Stomach smooth muscle (tissue), 2 donors: ENCODE measurements at regions not wholly inside any gene's neighbourhood (a gene's known extent, or its start where the extent isn't known, plus 50 kb on each side); places are given as distances from the start of the nearest gene placed in this dataset.

ENCODE experiments used
- H3K27ac ChIP-seq: one replicate; pipeline ENCODE4 v1.7.0; 2013; ENCODE audit warnings: mild to moderate bottlenecking, low read length, inconsistent platforms
- H3K27me3 ChIP-seq, 2 donors: one replicate each; pipeline ENCODE4 v1.7.0; 2013; ENCODE audit warnings: low read length in 2 of 2; ENCODE audit not compliant: insufficient read depth in 2 of 2, control insufficient read depth in 1 of 2
- H3K36me3 ChIP-seq, 2 donors: one replicate each; pipeline ENCODE4 v1.7.0; 2013; ENCODE audit warnings: low read length in 2 of 2; ENCODE audit not compliant: control insufficient read depth in 2 of 2, insufficient read depth in 2 of 2
- H3K4me1 ChIP-seq: one replicate; pipeline ENCODE4 v1.7.0; 2013; ENCODE audit warnings: low read length; ENCODE audit not compliant: control insufficient read depth, insufficient read depth
- H3K4me3 ChIP-seq, 2 donors: one replicate each; pipeline ENCODE4 v1.7.0; 2013; ENCODE audit warnings: low read length in 2 of 2
- H3K9ac ChIP-seq, 2 donors: one replicate each; pipeline ENCODE4 v1.7.0; 2013; ENCODE audit warnings: low read length in 2 of 2, mild to moderate bottlenecking in 1 of 2
- H3K9me3 ChIP-seq, 2 donors: one replicate each; pipeline ENCODE4 v1.7.0; 2013; ENCODE audit warnings: low read length in 2 of 2; ENCODE audit not compliant: control insufficient read depth in 2 of 2
- donor health status: healthy.
- donor health status: Pancreatic carcinoma.

DNA sequence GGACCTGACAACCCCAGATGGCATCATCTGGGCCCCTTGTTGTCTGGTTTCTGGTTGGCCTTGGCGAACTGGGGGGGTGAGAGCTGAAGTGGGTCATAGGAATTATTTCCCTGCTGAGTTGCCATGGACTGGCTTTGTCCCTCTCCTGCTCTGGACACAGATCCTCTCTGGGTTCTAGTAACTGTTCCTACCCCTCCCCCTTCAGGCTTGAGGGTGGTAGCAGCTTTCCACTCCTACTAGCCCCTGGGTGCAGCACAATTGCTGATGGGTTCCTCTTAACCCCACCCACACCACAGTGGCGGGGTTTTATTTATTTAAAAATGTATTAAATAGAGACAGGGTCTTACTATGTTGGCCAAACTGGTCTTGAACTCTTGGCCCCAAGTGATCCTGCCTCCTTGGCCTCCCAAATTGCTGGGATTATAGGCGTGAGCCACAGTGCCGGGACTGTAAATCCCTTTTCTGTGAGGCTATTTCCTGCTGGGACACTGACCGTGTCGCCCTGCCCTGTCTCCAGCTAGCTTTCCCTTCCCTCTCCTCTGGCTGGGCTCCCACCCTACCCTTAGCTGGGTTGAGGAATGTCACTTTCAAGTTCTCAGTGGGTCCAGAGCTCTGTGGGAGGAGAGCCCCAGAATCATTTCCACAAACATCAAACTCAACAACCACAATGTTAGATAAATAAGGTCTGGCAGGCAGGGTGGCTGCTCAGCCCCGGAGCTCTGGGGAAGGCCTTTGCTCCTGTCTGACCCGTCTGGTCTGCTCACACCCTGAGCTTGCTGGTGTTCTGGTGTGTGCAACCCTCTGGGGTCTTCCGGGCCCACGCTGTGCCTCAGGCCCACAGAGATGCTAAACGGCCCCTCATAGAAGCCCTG lies 112.7 kb upstream of the WNT4 start:
- Histone ChIP-seq H3K36me3 (no peaks in the 10 kb centered on the region), H3K4me3 (no peak overlapping the region), H3K9ac (no peak overlapping the region), H3K9me3 (no peaks in the 10 kb centered on the region), H3K27ac (no peak overlapping the region), H3K4me1 (no peaks in the 10 kb centered on the region), H3K27me3 (peaks cover 3 to 5% of the 10 kb centered on the region in 2 donors)

DNA sequence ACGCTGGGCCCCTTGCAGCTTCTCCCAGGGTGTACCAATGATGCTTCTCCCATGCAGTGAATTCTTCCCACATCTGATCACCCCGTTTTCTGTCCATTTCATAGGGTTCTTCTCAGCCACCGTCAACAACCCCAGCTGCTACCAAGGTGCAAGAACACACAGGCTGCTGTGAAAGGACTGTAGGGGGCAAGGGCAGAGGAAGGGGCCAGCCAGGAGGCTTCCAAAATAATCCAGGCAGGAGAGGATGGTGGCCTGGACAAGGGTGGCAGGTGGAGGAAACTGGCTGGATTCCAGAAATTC lies 113.3 kb upstream of the WNT4 start:
- no peak overlapping the region for H3K4me3 ChIP-seq
- H3K4me1 ChIP-seq: no peaks in the 10 kb centered on the region
- H3K9ac ChIP-seq: no peak overlapping the region
- H3K9me3 ChIP-seq: no peaks in the 10 kb centered on the region
- peaks cover 3 to 5% of the 10 kb centered on the region in 2 donors for H3K27me3 ChIP-seq
- H3K27ac ChIP-seq: no peak overlapping the region
- no peaks in the 10 kb centered on the region for H3K36me3 ChIP-seq

DNA sequence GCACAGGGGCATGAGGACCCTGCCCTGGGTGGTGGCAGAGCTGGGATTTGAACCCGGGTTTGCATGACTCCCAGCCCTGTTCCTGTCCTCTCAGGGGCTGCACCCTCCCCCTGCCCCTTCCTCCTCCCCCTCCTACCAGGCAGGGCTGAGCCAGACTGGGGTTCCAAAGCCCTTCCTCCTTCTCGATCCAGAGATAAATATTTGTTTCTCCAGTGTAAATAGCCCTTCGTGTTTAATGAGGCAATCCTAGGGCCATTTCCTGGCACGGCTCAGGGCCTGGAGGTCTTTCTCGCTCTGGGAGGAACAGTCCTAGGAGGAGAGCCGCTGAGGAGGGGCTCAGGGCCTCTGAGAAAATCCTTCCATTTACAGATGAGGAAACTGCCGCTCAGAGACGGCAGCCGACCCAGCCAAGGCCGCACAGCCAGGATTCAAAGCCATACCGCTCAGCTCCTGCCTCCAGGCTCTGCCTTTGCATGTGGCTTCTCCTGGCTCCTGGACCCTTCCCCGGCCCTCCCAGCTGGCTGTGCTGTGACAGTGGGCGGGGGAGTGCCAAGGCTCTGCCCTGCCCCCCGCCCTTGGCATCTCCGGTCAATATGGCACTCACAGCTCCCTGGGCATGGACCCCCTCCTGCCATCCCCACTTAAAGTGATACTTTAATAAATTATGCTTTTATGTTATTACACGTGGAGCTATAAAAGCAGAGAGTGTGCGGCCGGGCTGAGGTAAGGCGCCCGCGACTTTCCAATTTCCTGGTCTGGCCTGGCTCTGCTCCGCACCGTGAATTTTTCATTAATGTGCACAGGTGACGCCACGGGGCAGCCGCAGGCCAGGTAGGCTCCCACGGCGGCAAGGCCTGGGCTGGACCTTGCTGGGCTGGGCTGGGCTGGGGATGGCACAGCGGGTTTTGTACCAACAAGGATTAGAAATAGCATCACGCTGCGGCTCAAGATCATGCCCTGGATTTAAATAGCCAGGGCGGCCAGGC lies 114.7 kb upstream of the WNT4 start:
- H3K27me3 ChIP-seq: peaks cover 3 to 4% of the 10 kb centered on the region in 2 donors
- H3K4me3 ChIP-seq: no peak overlapping the region
- no peaks in the 10 kb centered on the region for H3K36me3 ChIP-seq
- H3K27ac ChIP-seq: no peak overlapping the region
- no peak overlapping the region for H3K9ac ChIP-seq
- H3K4me1 ChIP-seq: no peaks in the 10 kb centered on the region
- H3K9me3 ChIP-seq: no peaks in the 10 kb centered on the region

DNA sequence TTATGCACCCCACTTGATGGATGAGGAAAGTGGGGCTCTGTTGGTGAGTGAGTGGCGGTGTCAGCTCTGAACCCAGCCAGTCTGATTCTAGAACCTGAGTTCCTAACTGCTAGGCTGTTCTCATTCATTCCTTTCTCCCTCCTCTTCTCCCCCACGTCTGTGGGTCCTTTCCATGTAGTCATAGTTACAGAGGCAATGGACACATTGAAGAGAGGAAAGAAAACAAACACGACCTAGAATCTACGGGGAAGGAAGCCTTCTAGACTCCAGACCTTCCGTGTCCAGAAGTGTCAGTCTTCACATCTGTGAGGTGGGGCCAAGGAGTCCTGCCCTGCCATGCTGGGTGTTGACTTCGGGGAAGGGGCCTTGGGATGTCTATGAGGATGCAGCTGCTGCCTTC lies 115.8 kb upstream of the WNT4 start:
- no peaks in the 10 kb centered on the region for H3K9me3 ChIP-seq
- H3K9ac ChIP-seq: no peak overlapping the region
- H3K27me3 ChIP-seq: peaks cover 2 to 4% of the 10 kb centered on the region in 2 donors
- no peaks in the 10 kb centered on the region for H3K4me1 ChIP-seq
- no peak overlapping the region for H3K27ac ChIP-seq
- no peak overlapping the region for H3K4me3 ChIP-seq
- no peaks in the 10 kb centered on the region for H3K36me3 ChIP-seq

DNA sequence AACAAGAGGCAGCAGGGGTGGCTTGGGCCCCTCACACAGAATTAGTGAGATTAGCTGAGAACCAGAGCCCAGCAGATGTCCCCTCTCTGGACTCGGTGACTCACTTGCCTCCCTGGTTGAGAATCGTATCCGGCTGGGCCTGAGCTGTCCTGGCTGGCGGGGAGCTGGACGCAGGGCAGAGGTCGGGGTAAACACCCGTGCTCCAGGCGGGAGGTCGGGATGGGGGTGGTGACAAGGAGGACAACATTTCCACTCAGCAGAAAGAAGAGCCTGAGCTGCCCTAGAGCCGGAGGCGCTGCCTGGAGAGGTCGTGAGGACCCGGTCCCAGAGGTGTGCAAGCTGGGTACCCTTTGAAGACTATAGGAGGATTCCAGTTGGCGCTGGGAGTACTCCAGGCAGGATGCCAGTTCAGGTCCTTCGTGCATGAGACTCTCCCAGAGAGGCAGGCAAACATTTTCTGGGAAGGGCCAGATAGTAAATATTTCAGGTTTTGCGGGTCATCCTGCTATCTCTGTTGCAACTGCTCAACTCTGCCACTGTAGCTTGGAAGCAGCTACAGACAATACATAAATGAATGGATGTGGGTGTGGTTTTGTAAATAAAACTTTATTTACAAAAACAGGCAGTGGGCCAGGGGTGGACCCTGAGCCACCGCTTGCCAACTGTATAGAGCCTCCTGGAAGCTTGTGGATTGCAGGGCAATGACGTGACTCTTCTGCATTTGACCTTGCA lies 116.8 kb upstream of the WNT4 start:
- Histone ChIP-seq H3K27ac (no peak overlapping the region), H3K27me3 (peaks cover 2 to 4% of the 10 kb centered on the region in 2 donors), H3K36me3 (no peaks in the 10 kb centered on the region), H3K4me3 (no peak overlapping the region), H3K9ac (no peak overlapping the region), H3K9me3 (no peaks in the 10 kb centered on the region), H3K4me1 (no peaks in the 10 kb centered on the region)

DNA sequence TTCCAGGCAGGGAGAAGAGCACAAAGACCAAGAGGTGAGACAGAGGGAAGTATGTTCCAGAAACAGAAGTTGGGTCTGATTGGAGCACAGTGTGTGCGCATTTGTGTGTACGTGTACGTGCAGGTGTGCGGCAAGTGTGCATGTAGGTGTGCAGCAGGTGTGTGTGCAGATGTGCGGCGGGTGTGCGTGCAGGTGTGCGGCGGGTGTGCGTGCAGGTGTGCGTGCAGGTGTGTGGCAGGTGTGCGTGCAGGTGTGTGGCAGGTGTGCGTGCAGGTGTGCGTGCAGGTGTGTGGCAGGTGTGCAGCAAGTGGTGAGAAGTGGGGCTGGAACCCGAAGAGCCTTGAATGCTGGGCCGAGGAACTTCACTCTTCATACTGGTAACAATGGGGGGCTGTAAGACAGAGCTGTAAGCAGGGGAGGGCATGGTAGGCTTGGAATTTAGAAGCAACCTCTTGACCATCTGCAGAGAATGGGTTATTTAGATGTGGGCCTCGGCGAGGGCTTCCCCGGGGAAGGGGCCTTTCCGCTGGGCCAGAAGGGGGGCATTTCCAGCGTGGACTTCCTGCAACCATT lies 118.0 kb upstream of the WNT4 start:
- Histone ChIP-seq H3K27me3 (peaks cover 4 to 6% of the 10 kb centered on the region in 2 donors), H3K9me3 (no peaks in the 10 kb centered on the region), H3K36me3 (no peaks in the 10 kb centered on the region), H3K27ac (no peak overlapping the region), H3K9ac (no peak overlapping the region), H3K4me3 (no peak overlapping the region), H3K4me1 (no peaks in the 10 kb centered on the region)

DNA sequence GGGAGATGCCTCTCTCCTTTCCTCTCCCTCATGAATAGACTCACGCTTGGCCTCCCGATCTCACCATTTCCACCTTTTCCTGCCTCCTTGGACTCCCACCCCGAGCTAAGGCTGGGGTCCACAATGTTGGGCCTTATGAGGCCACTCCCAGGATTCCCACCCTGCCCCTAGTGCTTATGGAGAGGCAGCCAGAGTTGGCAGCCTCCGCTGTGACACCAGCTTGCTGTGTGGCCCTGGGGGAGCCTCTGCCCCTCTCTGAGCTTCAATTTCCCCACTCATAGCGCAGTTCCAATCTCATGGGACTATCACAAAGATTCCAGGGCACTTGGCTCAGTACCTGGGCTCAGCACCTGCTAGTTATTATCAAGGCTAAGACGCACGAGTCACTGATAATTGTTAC lies 118.7 kb upstream of the WNT4 start:
- H3K27ac ChIP-seq: no peak overlapping the region
- no peaks in the 10 kb centered on the region for H3K9me3 ChIP-seq
- no peak overlapping the region for H3K4me3 ChIP-seq
- peaks cover 6 to 8% of the 10 kb centered on the region in 2 donors for H3K27me3 ChIP-seq
- no peak overlapping the region for H3K9ac ChIP-seq
- H3K4me1 ChIP-seq: no peaks in the 10 kb centered on the region
- H3K36me3 ChIP-seq: no peaks in the 10 kb centered on the region

DNA sequence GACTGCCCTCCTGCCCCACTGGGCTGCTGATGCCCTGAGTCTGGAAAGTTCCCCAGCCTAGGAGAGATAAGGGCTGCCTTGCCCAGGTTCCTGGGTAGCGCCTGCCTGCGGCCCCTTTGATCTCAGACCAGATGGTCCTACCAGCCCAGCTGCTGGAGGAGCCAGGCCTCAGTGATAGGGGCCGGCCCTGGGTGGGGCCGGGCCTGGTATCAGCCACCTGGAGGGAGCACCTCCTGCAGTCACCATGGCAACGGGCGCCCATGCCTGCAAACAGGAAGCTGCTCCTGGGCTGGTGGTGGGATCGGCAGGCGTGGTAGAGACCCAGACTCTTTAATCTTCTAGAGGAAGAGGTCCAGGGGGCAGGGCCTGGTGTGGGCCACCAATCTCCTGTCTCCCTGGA lies 119.7 kb upstream of the WNT4 start:
- peaks cover 5 to 9% of the 10 kb centered on the region in 2 donors for H3K27me3 ChIP-seq
- H3K36me3 ChIP-seq: no peaks in the 10 kb centered on the region
- no peak overlapping the region for H3K9ac ChIP-seq

DNA sequence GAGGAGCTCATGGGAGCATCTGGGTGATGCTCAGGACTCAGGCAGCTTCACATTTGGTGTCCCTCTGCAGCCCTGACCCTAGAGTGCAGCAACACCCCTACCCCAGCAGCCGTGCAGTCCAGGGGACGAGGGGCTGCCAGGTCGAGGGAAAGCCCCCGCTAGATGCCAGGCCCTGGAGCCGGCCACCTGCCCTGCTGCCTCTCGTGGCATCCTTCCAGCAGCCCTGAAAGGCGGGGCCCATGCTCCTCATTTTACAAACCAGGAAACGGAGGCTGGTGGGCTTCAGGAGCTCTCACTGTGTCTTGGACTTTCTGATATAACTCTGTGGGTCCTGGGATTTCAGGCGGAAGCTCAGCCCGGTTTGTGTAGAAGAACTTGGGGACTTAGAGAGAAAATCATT lies 120.5 kb upstream of the WNT4 start:
- no peak overlapping the region for H3K4me3 ChIP-seq
- H3K9me3 ChIP-seq: no peaks in the 10 kb centered on the region
- no peak overlapping the region for H3K9ac ChIP-seq
- no peaks in the 10 kb centered on the region for H3K4me1 ChIP-seq
- no peak overlapping the region for H3K27ac ChIP-seq
- H3K27me3 ChIP-seq: peaks cover 6 to 9% of the 10 kb centered on the region in 2 donors
- H3K36me3 ChIP-seq: no peaks in the 10 kb centered on the region

More for the DNA sequence above, 119.7 kb upstream of the WNT4 start:
- Histone ChIP-seq H3K9me3 (no peaks in the 10 kb centered on the region), H3K4me1 (no peaks in the 10 kb centered on the region), H3K4me3 (no peak overlapping the region), H3K27ac (no peak overlapping the region)
